OCI-LY7 (cell line): ENCODE measurements at regions not wholly inside any gene's neighbourhood (a gene's known extent, or its start where the extent isn't known, plus 50 kb on each side); places are given as distances from the start of the nearest gene placed in this dataset.

ENCODE experiments used
- BruUV-seq: library from RNA; stranded (reverse); fragments of 400-500 nt; replicated peaks from 2 replicates; lab custom pipeline; 2021; lab: Mats Ljungman, UMichigan
- CTCF ChIA-PET: fragments of 300-600 bp; sonication (Branson Sonifier 250); formaldehyde crosslinking; loops from one replicate; lab custom pipeline; 2022; ENCODE audit warnings: antibody characterized with exemption; ENCODE audit not compliant: unreplicated experiment; lab: Charles Lee
- POLR2A ChIA-PET: fragments of 300-600 bp; sonication (Branson Sonifier 250); formaldehyde crosslinking; loops from one replicate; lab custom pipeline; 2022; ENCODE audit warnings: antibody characterized with exemption; lab: Charles Lee
- DNase-seq: peaks from one replicate; pipeline ENCODE4 v3.0.0-alpha.2; 2015; ENCODE audit warnings: low spot score
- H2AFZ ChIP-seq: fragments of 200-600 bp; sonication (generic), shearing (Covaris generic); 2 replicates; pipeline ENCODE4 v1.6.1; 2014; ENCODE audit warnings: mild to moderate bottlenecking, antibody characterized with exemption, low read length, moderate library complexity
- H3K27ac ChIP-seq: fragments of 200-600 bp; sonication (generic); 2 replicates; pipeline ENCODE4 v1.5.1; 2014; ENCODE audit warnings: mixed run types, low read depth, mild to moderate bottlenecking, moderate library complexity, low read length, inconsistent platforms; ENCODE audit not compliant: poor library complexity, severe bottlenecking
- H3K36me3 ChIP-seq: fragments of 200-600 bp; sonication (generic); 2 replicates; pipeline ENCODE4 v1.6.1; 2014; ENCODE audit warnings: mild to moderate bottlenecking, antibody characterized with exemption, low read length, moderate library complexity, mixed read lengths; ENCODE audit not compliant: insufficient read depth
- H3K4me1 ChIP-seq: fragments of 200-600 bp; sonication (generic); 2 replicates; pipeline ENCODE4 v1.5.1; 2014; ENCODE audit warnings: mild to moderate bottlenecking, low read length; ENCODE audit not compliant: insufficient read depth, poor library complexity, severe bottlenecking
- H3K4me2 ChIP-seq: fragments of 200-600 bp; sonication (generic); 2 replicates; pipeline ENCODE4 v1.6.1; 2014; ENCODE audit warnings: mild to moderate bottlenecking, low read length
- H3K4me3 ChIP-seq: fragments of 200-600 bp; sonication (generic); 2 replicates; pipeline ENCODE4 v1.5.1; 2014; ENCODE audit warnings: mild to moderate bottlenecking, low read depth, low read length; ENCODE audit not compliant: poor library complexity, severe bottlenecking
- H3K79me2 ChIP-seq: fragments of 200-600 bp; sonication (generic); 2 replicates; pipeline ENCODE4 v1.6.1; 2016; ENCODE audit warnings: low read depth, mild to moderate bottlenecking, low read length, moderate library complexity, mixed read lengths; ENCODE audit not compliant: insufficient read depth
- H3K9me2 ChIP-seq: fragments of 200-600 bp; sonication (generic); 2 replicates; pipeline ENCODE4 v1.6.1; 2016; ENCODE audit warnings: mild to moderate bottlenecking, low read length, mixed read lengths; ENCODE audit not compliant: insufficient read depth
- H3K9me3 ChIP-seq: fragments of 200-600 bp; sonication (generic); 2 replicates; pipeline ENCODE4 v1.6.1; 2014; ENCODE audit warnings: mild to moderate bottlenecking, mixed run types, low read length, mixed read lengths
- H4K20me1 ChIP-seq: fragments of 200-600 bp; sonication (generic); 2 replicates; pipeline ENCODE4 v1.6.1; 2014; ENCODE audit warnings: mild to moderate bottlenecking, antibody characterized with exemption, low read length, moderate library complexity, mixed read lengths; ENCODE audit not compliant: insufficient read depth
- EZH2phosphoT487 ChIP-seq: fragments of 200-600 bp; sonication (generic); IDR thresholded peaks from 2 replicates; pipeline ENCODE4 v1.6.1; 2018; ENCODE audit warnings: low read depth, borderline replicate concordance, mild to moderate bottlenecking, mixed run types, antibody characterized with exemption, low read length, moderate library complexity, mixed read lengths
- intact Hi-C: fragments of 100-400 bp; cut with micrococcal nuclease; formaldehyde crosslinking; loops from one replicate; pipeline ENCODE4 v1.10.0; 2022; ENCODE audit not compliant: unreplicated experiment
- TF ChIP-seq, protein P1 (sequence below): fragments of 200-600 bp; sonication (generic); conservative IDR thresholded peaks from 2 replicates; pipeline ENCODE4 v1.5.1; 2014; ENCODE audit warnings: mild to moderate bottlenecking, antibody characterized with exemption, low read length, moderate library complexity, mixed read lengths

GRCh38 chr4:148834804-148835631, 392.8 kb upstream of the NR3C2 start:
- no peaks in the 10 kb centered on the region for H3K79me2 ChIP-seq
- intact Hi-C loops = no loop called here
- H3K27ac ChIP-seq = peak overlapping the region; percentile 37
- TF ChIP-seq, protein P1, sequence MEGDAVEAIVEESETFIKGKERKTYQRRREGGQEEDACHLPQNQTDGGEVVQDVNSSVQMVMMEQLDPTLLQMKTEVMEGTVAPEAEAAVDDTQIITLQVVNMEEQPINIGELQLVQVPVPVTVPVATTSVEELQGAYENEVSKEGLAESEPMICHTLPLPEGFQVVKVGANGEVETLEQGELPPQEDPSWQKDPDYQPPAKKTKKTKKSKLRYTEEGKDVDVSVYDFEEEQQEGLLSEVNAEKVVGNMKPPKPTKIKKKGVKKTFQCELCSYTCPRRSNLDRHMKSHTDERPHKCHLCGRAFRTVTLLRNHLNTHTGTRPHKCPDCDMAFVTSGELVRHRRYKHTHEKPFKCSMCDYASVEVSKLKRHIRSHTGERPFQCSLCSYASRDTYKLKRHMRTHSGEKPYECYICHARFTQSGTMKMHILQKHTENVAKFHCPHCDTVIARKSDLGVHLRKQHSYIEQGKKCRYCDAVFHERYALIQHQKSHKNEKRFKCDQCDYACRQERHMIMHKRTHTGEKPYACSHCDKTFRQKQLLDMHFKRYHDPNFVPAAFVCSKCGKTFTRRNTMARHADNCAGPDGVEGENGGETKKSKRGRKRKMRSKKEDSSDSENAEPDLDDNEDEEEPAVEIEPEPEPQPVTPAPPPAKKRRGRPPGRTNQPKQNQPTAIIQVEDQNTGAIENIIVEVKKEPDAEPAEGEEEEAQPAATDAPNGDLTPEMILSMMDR = no peak
- no peak for TF ChIP-seq EZH2phosphoT487
- peaks cover 19% of the 10 kb centered on the region for H3K4me1 ChIP-seq
- H3K4me2 ChIP-seq = peak overlapping the region; percentile 60
- H4K20me1 ChIP-seq = no peaks in the 10 kb centered on the region
- DNase-seq = peak; percentile 72
- ChIA-PET CTCF (no interaction called here), POLR2A (interaction anchor here (0.7 to 1.0 kb wide), 4 partner anchors 8 to 880 kb away, joined by 3 to 4 read pairs (median 3); no protein-coding TSS in a partner anchor)
- H3K4me3 ChIP-seq = peak overlapping the region; percentile 46
- H2AFZ ChIP-seq = peak overlapping the region; percentile 99
- no peaks in the 10 kb centered on the region; the same call in 1 of the 2 replicates for H3K9me3 ChIP-seq
- H3K9me2 ChIP-seq = no peaks in the 10 kb centered on the region
- BruUV-seq = no TSS peak
- H3K36me3 ChIP-seq = no peaks in the 10 kb centered on the region

GRCh38 chr4:148831945-148832344, 389.7 kb upstream of the NR3C2 start:
- H3K79me2 ChIP-seq = no peaks in the 10 kb centered on the region
- no peaks in the 10 kb centered on the region for H4K20me1 ChIP-seq
- TF ChIP-seq, protein P1 = no peak
- TF ChIP-seq EZH2phosphoT487 = no peak
- H3K9me3 ChIP-seq = no peaks in the 10 kb centered on the region; the same call in 1 of the 2 replicates
- H2AFZ ChIP-seq = no peak overlapping the region
- peaks cover 19% of the 10 kb centered on the region for H3K4me1 ChIP-seq
- H3K9me2 ChIP-seq = no peaks in the 10 kb centered on the region
- DNase-seq = no peak
- intact Hi-C loops = no loop called here
- no peak overlapping the region for H3K27ac ChIP-seq
- CTCF ChIA-PET = no interaction called here
- no TSS peak for BruUV-seq
- no peak overlapping the region for H3K4me3 ChIP-seq
- H3K36me3 ChIP-seq = no peaks in the 10 kb centered on the region
- POLR2A ChIA-PET = no interaction called here
- H3K4me2 ChIP-seq = no peak overlapping the region

GRCh38 chr4:148828291-148828690, 386.1 kb upstream of the NR3C2 start:
- no peaks in the 10 kb centered on the region for H4K20me1 ChIP-seq
- TF ChIP-seq, protein P1 = no peak
- TF ChIP-seq EZH2phosphoT487 = no peak
- no peak overlapping the region for H3K4me2 ChIP-seq
- intact Hi-C loops = no loop called here
- no peak overlapping the region for H2AFZ ChIP-seq
- H3K27ac ChIP-seq = no peak overlapping the region
- no peaks in the 10 kb centered on the region for H3K4me1 ChIP-seq
- ChIA-PET POLR2A (no interaction called here), CTCF (no interaction called here)
- no TSS peak for BruUV-seq
- H3K36me3 ChIP-seq = no peaks in the 10 kb centered on the region
- no peak for DNase-seq
- no peaks in the 10 kb centered on the region for H3K9me3 ChIP-seq
- no peaks in the 10 kb centered on the region for H3K79me2 ChIP-seq
- no peak overlapping the region for H3K4me3 ChIP-seq
- H3K9me2 ChIP-seq = no peaks in the 10 kb centered on the region
